ENCODE measurements at regions not wholly inside any gene's neighbourhood (a gene's known extent, or its start where the extent isn't known, plus 50 kb on each side); places are given as distances from the start of the nearest gene placed in this dataset.

- TF ChIP-seq, protein P1, sequence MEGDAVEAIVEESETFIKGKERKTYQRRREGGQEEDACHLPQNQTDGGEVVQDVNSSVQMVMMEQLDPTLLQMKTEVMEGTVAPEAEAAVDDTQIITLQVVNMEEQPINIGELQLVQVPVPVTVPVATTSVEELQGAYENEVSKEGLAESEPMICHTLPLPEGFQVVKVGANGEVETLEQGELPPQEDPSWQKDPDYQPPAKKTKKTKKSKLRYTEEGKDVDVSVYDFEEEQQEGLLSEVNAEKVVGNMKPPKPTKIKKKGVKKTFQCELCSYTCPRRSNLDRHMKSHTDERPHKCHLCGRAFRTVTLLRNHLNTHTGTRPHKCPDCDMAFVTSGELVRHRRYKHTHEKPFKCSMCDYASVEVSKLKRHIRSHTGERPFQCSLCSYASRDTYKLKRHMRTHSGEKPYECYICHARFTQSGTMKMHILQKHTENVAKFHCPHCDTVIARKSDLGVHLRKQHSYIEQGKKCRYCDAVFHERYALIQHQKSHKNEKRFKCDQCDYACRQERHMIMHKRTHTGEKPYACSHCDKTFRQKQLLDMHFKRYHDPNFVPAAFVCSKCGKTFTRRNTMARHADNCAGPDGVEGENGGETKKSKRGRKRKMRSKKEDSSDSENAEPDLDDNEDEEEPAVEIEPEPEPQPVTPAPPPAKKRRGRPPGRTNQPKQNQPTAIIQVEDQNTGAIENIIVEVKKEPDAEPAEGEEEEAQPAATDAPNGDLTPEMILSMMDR (conservative IDR thresholded peaks at IDR 0.05; ENCODE audit: low read depth, low read length): no peak
- no peak for TF ChIP-seq EZH2 (IDR thresholded peaks at IDR 0.05; ENCODE audit: borderline replicate concordance, low read depth, low read length, poor library complexity, severe bottlenecking)
Observed at GRCh38 chr11:98589967-98590366, 430.8 kb upstream of the CNTN5 start.

Data from A673 (cell line).